Vagina (tissue), 2 donors: ENCODE measurements at regions not wholly inside any gene's neighbourhood (a gene's known extent, or its start where the extent isn't known, plus 50 kb on each side); places are given as distances from the start of the nearest gene placed in this dataset.

Source experiments
- POLR2A ChIP-seq, 2 donors: fragments of 450-650 bp; IDR thresholded peaks; one replicate each; pipeline ENCODE4 v1.6.1; 2017; ENCODE audit warnings: antibody characterized with exemption in 2 of 2, mild to moderate bottlenecking in 2 of 2, moderate library complexity in 2 of 2
- TF ChIP-seq, protein P1 (sequence below), 3 experiments: fragments of 450-650 bp in 2 of 3; fragments of 200-600 bp in 1 of 3; sonication (generic) in 1 of 3; IDR thresholded peaks; one replicate each; pipeline ENCODE4 v1.5.1; 2017 to 2019; ENCODE audit warnings: antibody characterized with exemption in 3 of 3, mild to moderate bottlenecking in 2 of 3, moderate library complexity in 2 of 3

DNA sequence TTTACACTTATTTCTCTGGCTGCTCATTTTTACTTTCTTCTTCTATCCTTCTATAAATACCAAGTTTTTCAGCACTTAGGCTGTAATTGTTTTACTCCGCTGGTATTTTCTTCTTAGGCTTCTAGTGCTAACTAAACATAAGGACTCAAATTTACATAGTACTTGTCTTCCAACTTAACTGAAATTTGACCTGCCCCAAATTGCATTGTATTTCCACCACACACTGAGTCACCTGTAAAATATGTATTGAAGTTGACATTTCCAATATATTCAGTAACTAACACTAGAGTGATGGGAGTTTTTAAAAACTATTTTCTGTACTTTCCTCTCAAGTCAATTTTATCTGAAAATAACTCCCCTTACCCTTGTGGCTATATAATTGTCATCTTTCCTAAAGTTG is 1794.1 kb upstream of the RAG2 start:
- TF ChIP-seq, protein P1, sequence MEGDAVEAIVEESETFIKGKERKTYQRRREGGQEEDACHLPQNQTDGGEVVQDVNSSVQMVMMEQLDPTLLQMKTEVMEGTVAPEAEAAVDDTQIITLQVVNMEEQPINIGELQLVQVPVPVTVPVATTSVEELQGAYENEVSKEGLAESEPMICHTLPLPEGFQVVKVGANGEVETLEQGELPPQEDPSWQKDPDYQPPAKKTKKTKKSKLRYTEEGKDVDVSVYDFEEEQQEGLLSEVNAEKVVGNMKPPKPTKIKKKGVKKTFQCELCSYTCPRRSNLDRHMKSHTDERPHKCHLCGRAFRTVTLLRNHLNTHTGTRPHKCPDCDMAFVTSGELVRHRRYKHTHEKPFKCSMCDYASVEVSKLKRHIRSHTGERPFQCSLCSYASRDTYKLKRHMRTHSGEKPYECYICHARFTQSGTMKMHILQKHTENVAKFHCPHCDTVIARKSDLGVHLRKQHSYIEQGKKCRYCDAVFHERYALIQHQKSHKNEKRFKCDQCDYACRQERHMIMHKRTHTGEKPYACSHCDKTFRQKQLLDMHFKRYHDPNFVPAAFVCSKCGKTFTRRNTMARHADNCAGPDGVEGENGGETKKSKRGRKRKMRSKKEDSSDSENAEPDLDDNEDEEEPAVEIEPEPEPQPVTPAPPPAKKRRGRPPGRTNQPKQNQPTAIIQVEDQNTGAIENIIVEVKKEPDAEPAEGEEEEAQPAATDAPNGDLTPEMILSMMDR (IDR thresholded peaks at IDR 0.05), result no peak
- no peak for TF ChIP-seq POLR2A (IDR thresholded peaks at IDR 0.05)
